EH (cell line): ENCODE measurements at regions not wholly inside any gene's neighbourhood (a gene's known extent, or its start where the extent isn't known, plus 50 kb on each side); places are given as distances from the start of the nearest gene placed in this dataset.
"Not testable (repeated sequence)": the region's sequence is repeated elsewhere in the genome, so short reads cannot be mapped to it uniquely, and the experiment has no call there.

Source experiments
- DNase-seq: peaks from one replicate; pipeline ENCODE4 v3.0.0-alpha.2; 2015; ENCODE audit warnings: low read depth

GRCh38 chr3:160097478-160097877 lies 108.8 kb downstream of the IL12A start:
- no peak for DNase-seq

- no peak for DNase-seq
These were observed 109.8 kb downstream of the IL12A start for GRCh38 chr3:160098261-160098908.

DNA sequence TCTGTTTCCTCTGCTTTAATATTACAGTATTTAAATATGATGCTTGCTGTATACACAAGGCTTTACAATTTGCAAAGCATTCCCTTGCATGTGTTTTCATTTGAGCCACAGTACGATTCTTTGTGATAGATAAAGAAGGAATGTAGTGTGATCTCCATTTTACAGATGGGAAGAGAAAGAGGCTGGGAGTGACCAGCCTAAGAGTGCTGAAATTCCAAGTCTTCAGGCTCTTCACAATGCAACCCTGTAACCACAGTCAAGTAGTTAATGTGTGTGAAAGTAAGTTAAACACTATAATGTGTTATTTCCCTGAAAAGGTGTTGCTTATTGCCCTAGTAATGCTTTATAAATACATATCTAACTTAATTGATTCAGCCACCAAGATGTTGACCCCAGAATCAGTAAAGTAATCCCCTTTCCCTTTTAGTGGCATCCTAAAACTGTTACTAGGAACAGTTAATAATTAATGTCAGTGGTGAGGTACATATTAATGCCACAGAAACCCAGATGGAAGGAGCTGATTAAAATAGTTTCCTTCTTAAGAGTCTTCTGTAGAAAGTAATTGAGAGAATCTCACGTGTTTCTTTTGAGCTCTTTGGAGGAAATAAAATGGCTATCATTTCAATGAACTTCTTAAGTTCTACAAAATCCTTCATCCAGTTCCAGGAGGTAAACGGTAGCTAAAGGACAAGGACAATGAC lies 110.4 kb downstream of the IL12A start:
- peak; percentile 12 for DNase-seq

DNA sequence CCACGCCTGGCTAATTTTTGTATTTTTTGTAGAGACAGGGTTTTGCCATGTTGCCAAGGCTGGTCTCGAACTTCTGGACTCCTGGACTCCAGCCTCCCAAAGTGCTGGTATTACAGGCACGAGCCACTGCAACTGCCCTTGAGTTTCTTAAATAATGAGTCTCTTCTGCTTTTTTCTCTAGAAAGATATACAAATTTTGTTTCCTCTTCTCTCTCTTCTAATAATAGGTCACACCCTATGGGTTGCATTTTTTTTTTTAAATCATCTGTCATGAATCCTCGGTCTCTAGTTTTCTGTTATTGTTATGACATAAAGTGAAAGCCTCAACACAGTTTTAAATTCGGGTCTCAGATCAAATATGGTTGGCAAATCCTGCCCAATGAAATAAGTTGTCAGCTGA lies 111.2 kb downstream of the IL12A start:
- no peak for DNase-seq

DNA sequence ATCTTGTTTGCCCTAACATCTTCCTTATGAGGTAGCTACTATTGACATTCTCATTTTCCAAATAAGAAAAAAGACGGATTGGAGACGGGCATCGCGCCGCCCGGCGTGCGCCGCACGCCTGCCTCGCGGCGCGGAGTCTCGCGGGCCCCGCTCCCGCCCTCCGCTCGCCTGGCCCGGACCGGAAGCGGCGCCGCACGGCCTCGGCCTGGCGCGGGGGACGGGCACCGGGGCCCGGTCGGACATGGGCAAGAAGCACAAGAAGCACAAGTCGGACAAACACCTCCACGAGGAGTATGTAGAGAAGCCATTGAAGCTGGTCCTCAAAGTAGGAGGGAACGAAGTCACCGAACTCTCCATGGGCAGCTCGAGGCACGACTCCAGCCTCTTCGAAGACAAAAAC lies 112.0 kb downstream of the IL12A start:
- no peak for DNase-seq

GRCh38 chr3:160102001-160102400 lies 113.4 kb downstream of the IL12A start:
- DNase-seq, result not testable (repeated sequence)

DNA sequence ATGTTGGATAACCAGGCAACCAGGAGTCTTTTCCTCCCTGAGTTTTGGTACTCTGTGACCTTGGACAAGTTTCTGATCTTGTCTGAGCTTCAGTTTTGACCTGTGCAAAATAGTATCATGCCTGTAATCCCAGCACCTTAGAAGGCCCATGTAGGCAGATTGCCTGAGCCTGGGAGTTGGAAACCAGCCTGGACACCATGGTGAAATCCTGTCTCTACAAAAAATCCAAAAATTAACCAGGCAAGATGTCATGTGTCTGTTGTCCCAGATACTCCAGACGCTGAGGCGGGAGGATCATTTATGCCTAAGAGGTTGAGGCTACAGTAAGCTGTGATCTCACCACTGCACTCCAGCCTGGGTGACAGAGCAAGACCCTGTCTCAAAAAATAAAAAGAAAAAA lies 114.8 kb downstream of the IL12A start:
- no peak for DNase-seq

GRCh38 chr3:160105907-160106584 lies 117.4 kb downstream of the IL12A start:
- DNase-seq, result no peak

GRCh38 chr3:160106905-160107861 lies 118.0 kb upstream of the C3orf80 start:
- DNase-seq, result no peak

GRCh38 chr3:160108362-160108761 lies 116.9 kb upstream of the C3orf80 start:
- no peak for DNase-seq

- DNase-seq, result no peak
These were observed 112.7 kb upstream of the C3orf80 start for GRCh38 chr3:160112481-160112880.

- no peak for DNase-seq
These were observed 112.2 kb upstream of the C3orf80 start for GRCh38 chr3:160112996-160113395.

- no peak for DNase-seq
These were observed 110.7 kb upstream of the C3orf80 start for GRCh38 chr3:160114355-160114995.

DNA sequence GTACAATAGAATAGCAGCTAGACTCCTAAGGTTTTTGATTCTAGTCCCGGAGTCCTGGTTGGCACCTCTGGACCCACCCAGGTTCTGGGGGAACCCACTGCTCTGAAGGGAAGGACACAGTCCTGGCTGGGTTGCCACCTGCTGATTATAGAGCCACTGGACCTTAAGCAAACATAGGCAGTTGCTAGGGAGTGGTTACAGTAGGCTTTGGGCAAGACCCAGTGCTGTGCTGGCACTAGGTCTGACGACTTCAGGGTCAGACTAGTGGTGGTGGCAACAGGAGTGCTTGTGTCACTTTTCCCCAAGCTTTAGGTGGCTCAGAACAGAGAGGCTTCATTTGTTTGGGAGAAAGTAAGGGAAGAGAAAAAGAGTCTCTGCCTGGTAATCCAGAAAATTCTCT lies 109.8 kb upstream of the C3orf80 start:
- DNase-seq, result no peak

- DNase-seq, result no peak
These were observed 101.0 kb upstream of the C3orf80 start for GRCh38 chr3:160124224-160124623.

- DNase-seq, result no peak
These were observed 100.0 kb upstream of the C3orf80 start for GRCh38 chr3:160125258-160125657.

DNA sequence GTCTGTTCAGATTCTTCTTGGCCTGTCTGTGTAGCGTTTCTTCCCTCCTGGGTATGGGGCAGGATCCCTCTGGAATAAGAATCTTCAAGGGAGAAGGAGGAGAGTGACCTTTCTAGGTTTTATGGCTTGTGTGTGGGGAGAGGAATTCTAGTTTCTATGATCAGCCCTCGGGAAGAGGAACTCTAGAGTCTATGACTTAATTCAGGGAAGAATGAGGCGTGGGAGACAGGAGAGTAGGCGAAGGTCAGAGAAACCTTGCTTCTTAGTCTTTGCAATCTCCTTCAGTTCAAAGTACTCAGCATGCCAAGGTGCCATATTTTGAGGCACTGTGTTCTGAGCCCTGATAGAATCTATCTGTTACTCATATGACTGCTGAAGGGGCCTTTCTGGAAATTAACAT lies 99.2 kb upstream of the C3orf80 start:
- peak; percentile 56 for DNase-seq

DNA sequence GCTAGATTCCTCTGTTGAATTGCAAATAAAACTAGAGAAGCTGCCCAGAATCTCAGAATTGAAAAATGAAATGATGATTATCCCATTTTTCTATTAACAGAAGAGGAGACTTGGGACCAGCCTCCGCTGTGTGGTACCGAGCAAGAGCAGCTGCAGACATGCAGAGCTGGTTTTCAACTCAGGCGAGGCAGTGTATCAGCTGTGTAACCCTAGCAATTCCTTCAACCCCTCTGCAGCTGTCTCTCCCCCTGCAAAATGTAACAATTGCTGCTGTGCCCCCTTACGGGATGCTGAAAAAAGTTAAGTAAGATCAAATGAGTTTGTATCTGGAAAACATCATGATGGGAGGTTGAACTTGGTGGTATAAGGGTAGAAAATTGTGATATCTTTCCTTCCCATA lies 98.5 kb upstream of the C3orf80 start:
- no peak for DNase-seq

DNA sequence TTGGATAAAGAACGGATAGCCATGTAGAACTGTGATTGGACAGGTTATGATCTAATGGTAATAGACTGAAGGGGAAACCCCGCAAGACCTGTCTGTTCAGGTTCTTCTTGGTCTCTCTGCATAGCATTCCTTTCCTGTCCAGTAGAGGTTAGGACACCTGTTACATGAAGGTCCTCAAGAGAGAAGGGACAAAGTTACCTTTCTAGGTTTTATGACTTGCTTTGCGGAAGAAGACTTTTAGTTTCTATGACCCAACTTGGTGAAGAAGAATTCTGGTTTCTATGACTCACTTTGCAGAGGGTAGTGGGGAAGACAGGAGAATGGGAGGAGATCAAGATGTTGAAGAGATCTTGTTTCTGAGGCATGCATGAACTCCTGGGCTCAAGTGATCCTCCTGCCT lies 97.9 kb upstream of the C3orf80 start:
- DNase-seq, result no peak

DNA sequence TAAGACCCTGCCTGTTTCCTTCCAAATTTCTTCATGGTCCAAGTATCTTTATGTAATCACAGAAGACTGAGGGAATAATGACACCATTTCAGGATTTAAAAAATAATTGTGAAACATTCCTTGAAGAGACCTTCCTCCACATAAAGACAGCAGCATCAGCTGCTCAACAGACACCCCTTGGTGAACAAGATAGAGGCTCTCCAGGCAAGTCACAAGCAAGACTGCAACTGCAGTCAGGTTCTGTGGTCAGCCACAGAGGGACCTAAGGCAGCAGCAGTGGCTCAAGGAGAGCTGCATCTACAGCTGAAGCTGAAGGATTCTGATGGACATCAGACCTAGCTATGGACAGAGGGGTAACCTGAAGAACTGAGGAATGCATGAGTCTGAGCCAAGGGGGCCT lies 97.2 kb upstream of the C3orf80 start:
- DNase-seq, result peak; percentile 24

DNA sequence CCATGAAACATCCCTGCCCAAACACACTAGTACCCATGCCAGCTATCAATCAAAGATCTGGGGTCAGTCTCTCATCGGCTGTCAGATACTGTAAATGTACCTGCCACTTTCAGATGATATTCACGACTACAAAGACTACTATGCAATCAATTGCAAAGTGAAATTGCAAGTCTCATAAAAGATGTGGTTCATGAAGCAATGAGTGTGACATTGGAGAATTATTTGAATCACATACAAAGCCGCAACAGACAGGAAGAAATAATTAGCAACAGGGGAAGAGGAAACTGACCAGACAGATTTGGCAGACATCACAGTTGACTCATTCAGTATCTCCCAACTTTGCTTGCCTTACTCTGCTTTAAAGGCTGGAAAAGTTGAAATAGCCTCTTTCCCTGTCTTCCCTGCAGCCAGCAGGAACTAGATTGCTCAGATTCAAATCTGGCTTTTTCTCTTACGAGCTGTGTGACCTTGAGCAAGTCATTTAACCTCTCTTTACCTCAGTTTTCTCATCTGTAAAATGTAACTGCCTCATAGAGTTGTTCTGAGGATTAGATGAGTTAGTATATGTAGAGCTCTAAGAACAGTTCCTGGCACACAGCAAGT lies 95.7 kb upstream of the C3orf80 start:
- DNase-seq, result peak; percentile 98
